ENCODE measurements at regions not wholly inside any gene's neighbourhood (a gene's known extent, or its start where the extent isn't known, plus 50 kb on each side); places are given as distances from the start of the nearest gene placed in this dataset.

- TF ChIP-seq CTCF (IDR thresholded peaks at IDR 0.05; ENCODE audit: insufficient read depth, low read length) (no peak), GABPA (IDR thresholded peaks at IDR 0.05; ENCODE audit: low read depth) (no peak), POLR2AphosphoS5 (IDR thresholded peaks at IDR 0.05; ENCODE audit: low read depth) (no peak), REST (IDR thresholded peaks at IDR 0.05; ENCODE audit: insufficient replicate concordance, low read depth) (no peak), SPI1 (IDR thresholded peaks at IDR 0.05; ENCODE audit: borderline replicate concordance, low read depth) (no peak)
Observed at GRCh38 chr6:147758303-147758702, 249.8 kb downstream of the SAMD5 start.

All from HL-60 (cell line).